Liver (tissue), 8 donors: ENCODE measurements at regions not wholly inside any gene's neighbourhood (a gene's known extent, or its start where the extent isn't known, plus 50 kb on each side); places are given as distances from the start of the nearest gene placed in this dataset.

Source experiments
- DNase-seq: peaks from one replicate; pipeline ENCODE4 v3.0.0-alpha.2; 2017; ENCODE audit warnings: low spot score
- H3K27ac ChIP-seq, 2 donors: one replicate each; pipeline ENCODE4 v1.7.0; 2013; ENCODE audit warnings: inconsistent platforms in 2 of 2, low read length in 2 of 2, control low read depth in 1 of 2, low read depth in 1 of 2, mild to moderate bottlenecking in 1 of 2
- H3K27me3 ChIP-seq, 4 donors: one replicate each; pipeline versions ENCODE4 v1.6.1 to v1.7.0; 2013; ENCODE audit warnings: low read length in 3 of 4, inconsistent platforms in 1 of 4, mild to moderate bottlenecking in 1 of 4, moderate library complexity in 1 of 4; ENCODE audit not compliant: control insufficient read depth in 4 of 4, insufficient read depth in 4 of 4
- H3K36me3 ChIP-seq, 4 donors: one replicate each; pipeline versions ENCODE4 v1.6.1 to v1.7.0; 2013; ENCODE audit warnings: low read length in 3 of 4, mild to moderate bottlenecking in 3 of 4, low read depth in 1 of 4, moderate library complexity in 1 of 4; ENCODE audit not compliant: control insufficient read depth in 4 of 4, insufficient read depth in 3 of 4
- H3K4me1 ChIP-seq, 4 donors: one replicate each; pipeline versions ENCODE4 v1.6.1 to v1.7.0; 2013; ENCODE audit warnings: low read length in 3 of 4, mild to moderate bottlenecking in 3 of 4, moderate library complexity in 1 of 4; ENCODE audit not compliant: control insufficient read depth in 4 of 4, insufficient read depth in 4 of 4
- H3K4me3 ChIP-seq, 3 donors: one replicate each; pipeline versions ENCODE4 v1.6.1 to v1.7.0; 2013; ENCODE audit warnings: low read length in 3 of 3, control low read depth in 1 of 3, low read depth in 1 of 3, mild to moderate bottlenecking in 1 of 3
- H3K9ac ChIP-seq, 2 donors: one replicate each; pipeline ENCODE4 v1.7.0; 2013; ENCODE audit warnings: low read length in 2 of 2, mild to moderate bottlenecking in 2 of 2, moderate library complexity in 2 of 2, control low read depth in 1 of 2, low read depth in 1 of 2
- H3K9me3 ChIP-seq, 4 donors: one replicate each; pipeline versions ENCODE4 v1.6.1 to v1.7.0; 2013; ENCODE audit warnings: low read length in 3 of 4; ENCODE audit not compliant: control insufficient read depth in 4 of 4
- ATF3 ChIP-seq: IDR thresholded peaks from 2 replicates; pipeline ENCODE4 v1.6.1; 2016; ENCODE audit warnings: antibody characterized with exemption
- CTCF ChIP-seq: fragments of 150-350 bp; IDR thresholded peaks from 2 replicates; pipeline ENCODE4 v1.5.1; 2017; ENCODE audit warnings: improper control_type of control experiment, low read depth, low read length; ENCODE audit not compliant: missing input control
- EGR1 ChIP-seq, 2 donors: IDR thresholded peaks; 2 replicates each; pipeline ENCODE4 v1.6.1; 2016 to 2018; ENCODE audit warnings: antibody characterized with exemption in 2 of 2, low read depth in 2 of 2
- FOXA2 ChIP-seq: IDR thresholded peaks from 2 replicates; pipeline ENCODE4 v1.6.1; 2016; ENCODE audit warnings: antibody characterized with exemption
- MAX ChIP-seq: IDR thresholded peaks from 2 replicates; pipeline ENCODE4 v1.6.1; 2016; ENCODE audit warnings: antibody characterized with exemption
- NR2F2 ChIP-seq: IDR thresholded peaks from 2 replicates; pipeline ENCODE4 v1.6.1; 2016; ENCODE audit warnings: antibody characterized with exemption
- SP1 ChIP-seq: IDR thresholded peaks from 2 replicates; pipeline ENCODE4 v1.6.1; 2018; ENCODE audit warnings: antibody characterized with exemption, mild to moderate bottlenecking
- ZBTB33 ChIP-seq: IDR thresholded peaks from 2 replicates; pipeline ENCODE4 v1.6.1; 2016; ENCODE audit warnings: antibody characterized with exemption
- WGBS: extraction: QIAGEN DNeasy Blood & Tissue Kit; methylation state at CpG from one replicate; pipeline ENCODE4 v1.1.7; 2013; 5-methylcytosine and 5-hydroxymethylcytosine counted together
- donor health status: healthy.
- donor health status: healthy.
- donor health status: healthy.
- donor health status: healthy.
- donor health status: healthy.

GRCh38 chr11:15716550-15716949 is 601.8 kb downstream of the INSC start:
- H3K36me3 ChIP-seq: no peaks in the 10 kb centered on the region
- H3K27ac ChIP-seq: no peak overlapping the region
- WGBS: 90% methylated on average over 2 of the region's 2 CpGs
- H3K27me3 ChIP-seq: no peaks in the 10 kb centered on the region
- no peak for DNase-seq
- H3K4me3 ChIP-seq: no peak overlapping the region
- TF ChIP-seq CTCF: no peak
- no peak overlapping the region for H3K9ac ChIP-seq
- no peaks in the 10 kb centered on the region for H3K4me1 ChIP-seq
- no peaks in the 10 kb centered on the region for H3K9me3 ChIP-seq

GRCh38 chr11:15720460-15720859 is 605.7 kb downstream of the INSC start:
- TF ChIP-seq ZBTB33 (no peak), CTCF (no peak), FOXA2 (no peak), EGR1 (IDR thresholded peaks at IDR 0.05; ENCODE audit: low read depth in 2 of 2) (no peak), NR2F2 (no peak), ATF3 (no peak)
- Histone ChIP-seq H3K27ac (no peak overlapping the region), H3K9me3 (no peaks in the 10 kb centered on the region), H3K4me3 (no peak overlapping the region), H3K9ac (no peak overlapping the region), H3K27me3 (no peaks in the 10 kb centered on the region), H3K36me3 (no peaks in the 10 kb centered on the region), H3K4me1 (peaks cover under 1 to 10% (median 1%) of the 10 kb centered on the region in 4 donors)
- no peak for DNase-seq
- WGBS: 92% methylated on average over 5 of the region's 5 CpGs

GRCh38 chr11:15723966-15724365 is 609.2 kb downstream of the INSC start:
- Histone ChIP-seq H3K27me3 (no peaks in the 10 kb centered on the region), H3K4me3 (no peak overlapping the region), H3K9me3 (no peaks in the 10 kb centered on the region), H3K4me1 (peaks cover 6 to 26% (median 13%) of the 10 kb centered on the region in 4 donors), H3K27ac (no peak overlapping the region), H3K9ac (no peak overlapping the region), H3K36me3 (no peaks in the 10 kb centered on the region)
- no peak for DNase-seq
- no peak for TF ChIP-seq NR2F2
- no peak for TF ChIP-seq MAX
- TF ChIP-seq SP1: no peak
